ENCODE measurements at regions not wholly inside any gene's neighbourhood (a gene's known extent, or its start where the extent isn't known, plus 50 kb on each side); places are given as distances from the start of the nearest gene placed in this dataset.
"Not testable (repeated sequence)": the region's sequence is repeated elsewhere in the genome, so short reads cannot be mapped to it uniquely, and the experiment has no call there.

GRCh38 chr1:73450668-73451067 lies 747.3 kb downstream of the LRRIQ3 start:
- DNase-seq: not testable (repeated sequence)

DNA sequence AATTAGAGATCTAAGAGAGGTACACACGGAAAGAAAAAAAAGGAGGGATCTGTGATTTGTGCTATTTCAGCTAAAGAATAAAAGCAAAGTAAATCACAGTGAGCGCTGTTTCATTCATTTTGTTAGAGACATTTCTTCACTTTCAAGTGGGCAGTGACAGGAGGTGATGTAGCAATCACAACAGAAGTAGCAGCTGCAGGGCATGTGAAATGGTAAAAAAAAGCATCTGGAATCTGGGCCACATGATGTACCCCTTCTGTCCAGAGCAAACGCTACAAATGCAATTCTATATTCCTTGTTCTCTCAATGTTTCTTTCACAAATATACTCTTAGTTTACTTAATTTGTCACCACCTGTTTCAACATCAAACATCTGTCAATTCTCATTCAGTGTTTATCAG lies 786.5 kb downstream of the LRRIQ3 start:
- DNase-seq: no peak

DNA sequence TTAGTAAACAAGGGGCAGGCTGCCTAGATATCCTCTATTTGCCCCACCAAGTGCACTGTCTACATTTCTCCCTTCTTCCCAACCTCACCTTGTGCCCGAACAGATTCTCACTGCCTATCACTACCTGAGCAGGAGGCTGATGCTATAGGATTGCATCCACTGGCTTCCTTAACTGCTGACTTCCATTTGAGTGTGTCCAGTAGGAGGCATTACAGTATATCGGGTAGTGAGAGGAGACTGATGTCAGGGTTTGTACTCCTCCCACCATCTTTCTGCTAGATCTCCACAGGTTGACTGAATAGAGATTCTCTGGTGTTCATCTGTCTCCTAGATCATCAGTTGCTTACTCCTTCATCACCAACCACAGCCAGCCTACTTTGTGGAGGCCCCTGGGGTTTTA lies 796.3 kb downstream of the LRRIQ3 start:
- DNase-seq: no peak

DNA sequence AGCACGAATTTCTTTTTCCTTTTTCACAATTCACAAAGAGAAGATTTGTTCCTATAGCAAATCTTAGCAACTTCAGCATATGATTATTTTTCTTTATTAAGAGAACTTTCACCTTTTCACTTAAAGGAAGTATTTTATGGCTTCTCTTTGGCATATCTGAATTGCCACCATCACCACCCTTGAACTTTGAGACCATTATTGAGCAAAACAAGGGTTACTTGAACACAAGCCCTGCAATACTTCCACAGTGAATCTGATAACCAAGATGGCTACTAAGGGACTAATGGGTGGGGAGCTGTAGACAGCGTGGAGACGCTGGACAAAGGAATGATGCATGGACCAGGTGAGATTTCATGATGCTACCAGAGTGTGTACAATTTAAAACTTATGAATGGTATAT lies 815.0 kb downstream of the LRRIQ3 start:
- no peak for DNase-seq

- DNase-seq: no peak
These were observed 831.1 kb downstream of the LRRIQ3 start for GRCh38 chr1:73366734-73367413.

GRCh38 chr1:73359001-73359400 lies 839.0 kb downstream of the LRRIQ3 start:
- DNase-seq: no peak

DNA sequence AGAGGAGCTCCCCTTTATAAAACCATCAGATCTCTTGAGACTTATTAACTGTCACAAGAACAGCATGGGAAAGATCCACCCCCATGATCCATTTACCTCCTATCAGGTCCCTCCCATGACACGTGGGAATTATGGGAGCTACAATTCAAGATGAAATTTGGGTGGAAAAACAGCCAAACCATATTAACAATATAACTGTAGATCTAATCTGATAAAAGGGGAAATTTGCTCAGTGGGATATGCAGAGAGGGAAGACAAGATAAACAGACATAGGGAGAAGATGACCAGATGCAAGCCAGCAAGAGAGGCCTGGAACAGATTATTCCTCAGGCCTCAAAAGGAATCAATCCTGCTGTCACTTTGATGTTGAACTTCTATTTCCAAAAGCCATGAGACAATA lies 841.5 kb downstream of the LRRIQ3 start:
- no peak for DNase-seq

DNA sequence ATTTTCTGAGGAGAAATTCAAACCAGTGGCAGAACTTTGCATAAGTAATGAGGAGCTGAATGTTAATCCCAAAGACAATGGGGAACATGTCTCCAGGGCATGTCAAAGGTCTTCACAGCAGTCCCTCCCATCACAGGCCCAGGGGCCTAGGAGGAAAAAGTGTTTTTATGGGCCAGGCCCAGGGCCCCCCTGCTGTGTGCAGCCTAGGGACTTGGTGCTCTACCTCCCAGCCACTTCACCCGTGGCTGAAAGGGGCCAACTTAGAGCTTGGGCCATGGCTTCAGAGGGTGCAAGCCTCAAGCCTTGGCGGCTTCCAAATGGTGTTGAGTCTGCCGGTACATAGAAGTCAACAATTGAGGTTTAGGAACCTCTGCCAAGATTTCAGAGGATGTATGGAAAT lies 854.0 kb downstream of the LRRIQ3 start:
- DNase-seq: no peak

GRCh38 chr1:73333847-73334503 lies 864.0 kb downstream of the LRRIQ3 start:
- no peak for DNase-seq

DNA sequence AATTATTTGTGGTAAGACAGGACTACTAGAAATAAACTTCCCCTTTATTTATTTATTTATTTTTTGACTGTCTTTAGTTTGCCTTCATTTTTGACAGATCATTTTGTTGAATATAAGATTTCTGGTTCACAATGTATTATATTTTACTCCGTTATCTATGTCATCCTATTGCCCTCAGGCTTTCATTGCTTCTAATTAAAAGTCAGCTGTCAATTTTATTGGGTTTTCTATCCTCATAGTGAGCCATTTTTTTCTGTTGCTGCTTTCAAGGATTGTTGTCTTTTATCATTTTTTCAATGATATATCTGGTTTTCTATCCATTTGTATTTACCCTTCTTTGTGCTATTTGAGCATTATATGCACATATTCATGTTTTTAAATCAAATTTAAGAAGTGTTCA lies 866.2 kb downstream of the LRRIQ3 start:
- no peak for DNase-seq

DNA sequence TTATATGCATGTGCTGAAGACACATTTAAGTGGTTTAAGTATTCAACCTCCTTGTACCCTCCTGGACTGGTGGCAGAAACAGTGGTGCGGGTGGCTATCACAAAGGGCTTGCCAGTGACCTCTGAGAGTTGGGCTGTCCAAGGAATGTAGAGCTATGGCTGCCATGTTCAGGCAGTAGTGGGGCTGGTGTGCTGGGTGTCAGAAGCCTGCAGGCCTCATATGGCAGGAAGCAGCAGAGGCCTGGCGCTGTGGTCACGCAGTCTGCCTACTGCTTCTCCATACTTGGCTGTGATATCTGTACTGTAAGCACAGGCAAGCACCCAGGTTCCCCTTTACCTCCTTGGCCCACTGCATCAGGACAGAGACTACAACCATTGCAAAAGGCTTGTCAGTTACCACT lies 870.0 kb downstream of the LRRIQ3 start:
- DNase-seq: no peak

GRCh38 chr1:73327180-73327793 lies 870.7 kb downstream of the LRRIQ3 start:
- DNase-seq: no peak

DNA sequence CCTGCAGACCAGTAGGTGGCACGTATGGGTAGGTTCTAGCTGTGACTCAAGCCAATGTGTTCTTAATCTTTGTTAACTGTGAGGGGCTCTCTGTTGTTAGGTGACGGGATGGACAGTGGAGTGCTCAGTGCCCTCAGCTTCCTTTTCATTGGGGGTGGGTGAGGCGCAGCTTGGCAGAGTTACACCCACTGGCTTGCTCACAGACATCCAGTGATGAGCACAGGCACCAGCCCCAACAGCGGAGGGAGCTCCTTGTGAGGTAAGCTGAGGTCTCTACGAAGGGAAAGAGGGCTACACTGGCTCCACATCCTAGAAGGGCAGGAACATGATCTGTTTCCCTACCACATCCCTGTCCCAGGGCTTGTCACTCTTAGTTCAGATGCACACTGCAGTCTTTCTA lies 871.3 kb downstream of the LRRIQ3 start:
- DNase-seq: no peak

GRCh38 chr1:73310797-73311381 lies 887.1 kb downstream of the LRRIQ3 start:
- DNase-seq: no peak

GRCh38 chr1:73306899-73307555 lies 890.9 kb downstream of the LRRIQ3 start:
- no peak for DNase-seq

- no peak for DNase-seq
These were observed 924.1 kb downstream of the LRRIQ3 start for GRCh38 chr1:73273886-73274285.

GRCh38 chr1:73245196-73245595 lies 952.8 kb downstream of the LRRIQ3 start:
- not testable (repeated sequence) for DNase-seq

GRCh38 chr1:73218995-73219546 lies 936.7 kb upstream of the NEGR1 start:
- no peak for DNase-seq

DNA sequence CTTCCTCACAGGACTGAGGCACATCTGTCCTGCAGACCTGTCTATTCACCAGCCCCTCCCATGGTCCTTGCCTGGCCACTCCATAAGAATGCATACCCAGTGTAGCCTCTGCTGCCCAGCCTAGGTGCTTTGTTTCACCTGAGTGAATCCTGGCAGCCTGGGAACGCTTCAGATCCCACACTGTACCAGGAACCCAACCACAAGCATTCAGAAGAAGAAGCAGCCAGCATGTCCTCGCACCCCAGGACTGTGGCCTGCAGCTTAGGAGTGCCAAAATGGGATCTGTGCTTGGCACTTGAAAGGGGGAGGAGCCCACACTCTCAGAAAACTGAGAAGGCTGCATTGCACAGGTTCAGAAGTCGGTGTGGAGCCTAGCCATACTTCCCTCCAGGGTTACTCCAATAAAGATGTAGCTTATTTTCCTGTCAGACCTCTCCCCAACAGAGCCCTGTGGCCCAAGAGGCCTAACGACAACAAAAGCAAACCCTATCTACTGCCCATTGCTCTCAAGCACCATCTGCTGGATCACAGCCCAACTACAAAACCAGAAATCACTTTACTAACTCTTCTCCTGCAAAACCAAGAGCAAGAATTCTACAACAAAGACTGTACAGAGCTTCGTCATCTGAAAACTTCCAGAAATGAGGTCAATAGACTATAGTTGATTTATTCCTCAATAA lies 923.1 kb upstream of the NEGR1 start:
- DNase-seq: no peak

- DNase-seq: no peak
These were observed 915.6 kb upstream of the NEGR1 start for GRCh38 chr1:73197972-73198371.

GRCh38 chr1:73194965-73195364 lies 912.6 kb upstream of the NEGR1 start:
- DNase-seq: no peak

DNA sequence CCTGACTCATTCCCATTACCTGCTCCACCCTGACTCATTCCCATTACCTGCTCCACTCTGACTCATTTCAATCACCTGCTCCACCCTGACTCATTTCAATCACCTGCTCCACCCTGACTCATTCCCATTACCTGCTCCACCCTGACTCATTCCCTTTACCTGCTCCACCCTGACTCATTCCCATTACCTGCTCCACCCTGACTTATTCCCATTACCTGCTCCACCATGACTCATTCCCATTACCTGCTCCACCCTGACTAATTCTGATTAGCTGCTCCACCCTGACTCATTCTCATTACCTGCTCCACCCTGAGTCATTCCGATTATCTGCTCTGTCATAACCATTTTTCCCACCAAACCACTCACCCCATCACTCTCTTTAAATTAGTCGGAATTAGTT lies 901.2 kb upstream of the NEGR1 start:
- not testable (repeated sequence) for DNase-seq

DNA sequence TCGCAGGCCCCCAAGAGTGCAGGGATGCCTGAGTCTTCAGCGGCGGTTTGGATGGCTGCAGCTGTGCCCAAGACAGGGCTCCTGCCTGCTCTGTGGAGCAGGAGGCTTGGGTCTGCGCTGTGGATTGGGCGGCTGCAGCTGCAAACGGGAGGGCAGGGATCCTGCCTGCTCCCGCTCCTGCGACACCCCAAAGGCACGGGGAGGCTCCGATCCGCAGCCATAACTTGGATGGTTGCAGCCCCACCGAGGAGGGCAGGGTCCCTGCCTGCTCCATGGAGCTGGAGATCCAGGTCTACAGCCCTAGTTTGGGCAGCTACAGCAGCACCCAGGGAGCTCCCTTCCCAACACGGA lies 898.8 kb upstream of the NEGR1 start:
- no peak for DNase-seq

All from KG1 (cell line).